Muscle of leg (tissue), 3 donors: ENCODE measurements at regions not wholly inside any gene's neighbourhood (a gene's known extent, or its start where the extent isn't known, plus 50 kb on each side); places are given as distances from the start of the nearest gene placed in this dataset.
"Not testable (repeated sequence)": the region's sequence is repeated elsewhere in the genome, so short reads cannot be mapped to it uniquely, and the experiment has no call there.

ENCODE experiments used
- DNase-seq: peaks from one replicate; pipeline ENCODE4 v3.0.0; 2013
- H3K27ac ChIP-seq: one replicate; pipeline ENCODE4 v1.5.1; 2013; ENCODE audit warnings: mild to moderate bottlenecking, low read length, control low read depth
- H3K27me3 ChIP-seq: one replicate; pipeline ENCODE4 v1.6.1; 2013; ENCODE audit warnings: low read length; ENCODE audit not compliant: control insufficient read depth, insufficient read depth
- H3K36me3 ChIP-seq: one replicate; pipeline ENCODE4 v1.6.1; 2013; ENCODE audit warnings: low read length; ENCODE audit not compliant: control insufficient read depth, insufficient read depth
- H3K4me1 ChIP-seq: one replicate; pipeline ENCODE4 v1.6.1; 2013; ENCODE audit warnings: low read length; ENCODE audit not compliant: control insufficient read depth, insufficient read depth
- H3K4me3 ChIP-seq: one replicate; pipeline ENCODE4 v1.5.1; 2013; ENCODE audit warnings: low read length, control low read depth
- H3K9me3 ChIP-seq: replicated peaks from 2 replicates; pipeline ENCODE4 v1.6.1; 2013; ENCODE audit warnings: low read depth, low read length; ENCODE audit not compliant: control insufficient read depth
- WGBS: methylation state at CpG from one replicate; pipeline ENCODE4 v1.1.5; 2013; ENCODE audit warnings: missing lambda C conversion rate; ENCODE audit not compliant: insufficient coverage; 5-methylcytosine and 5-hydroxymethylcytosine counted together

- no CpG with 5 or more reads among the region's 4 CpGs for WGBS
- no peaks in the 10 kb centered on the region for H3K36me3 ChIP-seq
- H3K27me3 ChIP-seq, result no peaks in the 10 kb centered on the region
- DNase-seq, result no peak
- no peak overlapping the region for H3K27ac ChIP-seq
- no peaks in the 10 kb centered on the region for H3K4me1 ChIP-seq
- H3K9me3 ChIP-seq, result no peaks in the 10 kb centered on the region
- no peak overlapping the region for H3K4me3 ChIP-seq
Measured at GRCh38 chrX:30141966-30142365, 73.4 kb upstream of the MAGEB2 start.

GRCh38 chrX:30144221-30144620, 71.1 kb upstream of the MAGEB2 start:
- Histone ChIP-seq H3K27me3 (peaks cover 3% of the 10 kb centered on the region), H3K27ac (no peak overlapping the region), H3K36me3 (no peaks in the 10 kb centered on the region), H3K4me1 (no peaks in the 10 kb centered on the region), H3K4me3 (no peak overlapping the region), H3K9me3 (no peaks in the 10 kb centered on the region)
- no peak for DNase-seq

GRCh38 chrX:30144971-30145731, 70.2 kb upstream of the MAGEB2 start:
- Histone ChIP-seq H3K36me3 (no peaks in the 10 kb centered on the region), H3K4me1 (no peaks in the 10 kb centered on the region), H3K9me3 (no peaks in the 10 kb centered on the region), H3K4me3 (no peak overlapping the region), H3K27me3 (peaks cover 3% of the 10 kb centered on the region), H3K27ac (no peak overlapping the region)
- DNase-seq, result no peak
- WGBS, result 73% methylated on average over 4 of the region's 6 CpGs

DNA sequence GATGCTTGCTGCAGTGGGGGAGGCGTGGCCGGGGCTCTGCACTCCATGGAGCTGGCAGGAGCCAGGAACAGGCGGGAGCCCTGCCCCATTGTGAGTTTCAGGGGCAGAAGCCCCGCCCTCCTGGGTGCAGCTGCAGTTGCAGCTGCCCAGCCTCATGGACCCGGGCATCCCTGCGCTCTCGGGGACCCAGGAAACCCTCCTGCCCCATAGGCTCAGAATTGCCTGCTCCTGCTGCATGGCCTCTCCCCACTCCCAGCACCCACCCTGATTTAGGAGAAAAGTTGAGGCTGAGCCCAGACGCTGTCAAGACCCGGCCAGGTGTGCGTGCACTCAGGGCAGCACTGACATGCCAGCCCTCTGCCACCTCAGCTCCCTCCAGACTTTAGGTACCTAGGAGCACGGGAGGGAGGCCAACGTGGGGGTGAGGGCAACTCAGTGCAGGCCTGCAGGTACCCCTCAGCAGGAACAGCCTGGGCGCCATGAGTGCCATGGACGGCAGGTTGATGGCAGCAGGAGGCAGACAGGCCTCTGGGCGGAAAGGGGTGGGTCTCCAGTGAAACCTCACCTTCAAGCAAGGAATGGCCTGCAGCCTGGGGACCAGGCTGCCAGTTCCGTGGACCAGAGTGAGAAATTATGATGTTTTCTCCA, 67.2 kb upstream of the MAGEB2 start:
- Histone ChIP-seq H3K27me3 (peaks cover 9% of the 10 kb centered on the region), H3K36me3 (no peaks in the 10 kb centered on the region), H3K9me3 (no peaks in the 10 kb centered on the region), H3K4me3 (no peak overlapping the region), H3K27ac (no peak overlapping the region), H3K4me1 (peaks cover under 1% of the 10 kb centered on the region)
- 74% methylated on average over 14 of the region's 16 CpGs for WGBS
- DNase-seq, result no peak

DNA sequence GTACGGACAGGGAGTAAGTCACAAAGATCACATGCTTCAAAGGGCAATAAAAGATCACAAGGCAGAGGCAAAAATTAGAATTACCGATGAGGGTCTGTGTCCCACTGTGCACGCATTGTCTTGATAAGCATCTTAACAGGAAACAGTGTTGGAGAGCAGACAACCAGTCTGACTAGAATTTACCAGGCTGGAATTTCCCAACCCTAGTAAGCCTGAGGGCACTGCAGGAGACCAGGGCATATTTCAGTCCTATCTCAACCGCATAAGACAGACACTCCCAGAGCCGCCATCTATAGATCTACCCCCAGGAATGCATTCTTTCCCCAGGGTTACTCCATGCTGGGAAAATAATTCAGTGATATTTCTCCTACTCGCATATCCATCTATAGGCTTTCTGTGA, 66.2 kb upstream of the MAGEB2 start:
- not testable (repeated sequence) for DNase-seq, H3K4me3 ChIP-seq, H3K4me1 ChIP-seq, H3K9me3 ChIP-seq, H3K36me3 ChIP-seq, H3K27ac ChIP-seq
- peaks cover 11% of the 10 kb centered on the region for H3K27me3 ChIP-seq
- 52% methylated on average over 3 of the region's 6 CpGs for WGBS

DNA sequence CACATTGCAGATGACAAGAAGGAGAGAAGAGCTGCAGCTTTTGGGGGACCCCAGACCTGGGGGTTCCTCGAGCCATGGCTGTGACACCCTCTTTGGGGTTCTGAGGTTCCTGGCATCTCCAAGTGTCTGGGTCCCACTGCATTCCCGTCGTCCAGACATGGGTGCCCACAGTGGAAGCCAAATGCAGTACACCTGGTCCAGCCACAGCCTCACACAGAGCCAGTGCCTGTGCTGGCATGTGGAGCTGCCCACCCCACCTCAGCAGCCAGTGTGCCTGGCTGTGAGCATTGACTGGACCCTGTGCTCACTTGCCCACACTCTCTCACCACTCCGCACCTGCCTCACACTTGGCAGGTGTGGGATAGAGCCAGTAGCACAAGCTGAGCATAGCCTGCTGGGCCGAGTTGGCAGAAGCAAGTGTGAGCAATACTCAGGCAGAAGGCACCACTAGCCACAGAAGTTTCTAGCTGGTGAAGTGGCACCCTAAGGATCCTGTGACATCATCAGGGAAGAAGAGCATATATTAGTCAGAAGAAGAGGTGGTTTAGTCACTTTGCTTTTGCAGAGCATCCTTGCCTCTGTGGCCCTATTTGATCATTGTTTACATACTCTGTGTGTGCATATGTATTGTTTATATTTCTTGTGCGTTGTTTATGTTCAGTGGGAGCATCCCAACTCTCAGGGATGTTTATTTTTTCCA, 65.0 kb upstream of the MAGEB2 start:
- 78% methylated on average over 5 of the region's 6 CpGs for WGBS
- no peak overlapping the region for H3K4me3 ChIP-seq
- peaks cover 11% of the 10 kb centered on the region for H3K27me3 ChIP-seq
- no peaks in the 10 kb centered on the region for H3K9me3 ChIP-seq
- H3K36me3 ChIP-seq, result no peaks in the 10 kb centered on the region
- no peak for DNase-seq
- H3K27ac ChIP-seq, result no peak overlapping the region
- peaks cover 4% of the 10 kb centered on the region for H3K4me1 ChIP-seq

DNA sequence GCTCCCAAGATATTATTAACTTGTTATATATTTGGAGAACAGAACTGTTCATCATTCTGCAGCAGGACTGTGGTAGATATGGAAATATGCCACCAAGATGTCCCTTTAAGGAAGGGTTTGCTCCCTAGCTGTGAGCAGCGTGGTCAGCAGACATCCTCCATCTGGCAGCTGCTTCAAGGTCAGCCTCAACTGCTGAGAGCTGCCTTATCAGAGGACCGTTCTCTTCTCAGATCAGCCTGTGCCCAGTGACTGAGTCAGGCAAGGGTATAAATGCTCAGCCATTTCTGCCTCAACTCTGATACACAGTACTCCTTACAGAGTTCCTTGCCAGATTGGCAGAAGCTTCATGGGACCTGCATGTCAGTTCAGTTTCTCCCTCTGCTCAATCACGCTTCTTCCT, 63.4 kb upstream of the MAGEB2 start:
- Histone ChIP-seq H3K36me3 (no peaks in the 10 kb centered on the region), H3K27ac (no peak overlapping the region), H3K4me3 (no peak overlapping the region), H3K9me3 (no peaks in the 10 kb centered on the region), H3K27me3 (peaks cover 11% of the 10 kb centered on the region), H3K4me1 (peaks cover 4% of the 10 kb centered on the region)
- no peak for DNase-seq
- 62% methylated on average over 3 of the region's 3 CpGs for WGBS

GRCh38 chrX:30153175-30153880, 62.0 kb upstream of the MAGEB2 start:
- Histone ChIP-seq H3K4me1 (peaks cover 4% of the 10 kb centered on the region), H3K9me3 (no peaks in the 10 kb centered on the region), H3K36me3 (no peaks in the 10 kb centered on the region), H3K27me3 (peaks cover 10% of the 10 kb centered on the region), H3K27ac (no peak overlapping the region), H3K4me3 (no peak overlapping the region)
- WGBS, result 68% methylated on average over 6 of the region's 7 CpGs
- no peak for DNase-seq

- Histone ChIP-seq H3K9me3 (no peaks in the 10 kb centered on the region), H3K4me3 (no peak overlapping the region), H3K36me3 (no peaks in the 10 kb centered on the region), H3K27me3 (peaks cover 7% of the 10 kb centered on the region), H3K27ac (no peak overlapping the region), H3K4me1 (peaks cover 4% of the 10 kb centered on the region)
- peak; percentile 5 for DNase-seq
- 47% methylated on average over 3 of the region's 4 CpGs for WGBS
Measured at GRCh38 chrX:30153881-30154260, 61.5 kb upstream of the MAGEB2 start.

DNA sequence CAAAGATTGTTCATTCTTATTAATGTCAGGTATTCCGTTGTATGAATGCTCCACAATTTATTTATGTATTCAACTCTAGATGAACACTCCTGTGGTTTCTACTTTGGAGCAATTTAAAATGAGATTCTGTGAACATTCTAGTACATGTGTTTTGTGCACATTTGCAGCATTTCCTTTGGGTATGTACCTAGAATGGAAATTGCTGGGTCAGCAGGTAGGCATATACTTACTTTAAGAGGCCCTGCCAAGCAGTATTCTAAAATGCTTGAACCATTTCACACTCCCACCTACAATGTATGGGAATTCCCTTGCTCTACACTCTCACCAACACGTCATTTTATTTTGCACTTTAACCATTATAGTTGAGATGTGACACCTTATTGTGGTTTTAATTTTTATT, 59.4 kb upstream of the MAGEB2 start:
- peaks cover 4% of the 10 kb centered on the region for H3K4me1 ChIP-seq
- H3K27ac ChIP-seq, result no peak overlapping the region
- peaks cover 10% of the 10 kb centered on the region for H3K27me3 ChIP-seq
- DNase-seq, result no peak
- no peaks in the 10 kb centered on the region for H3K9me3 ChIP-seq
- no peak overlapping the region for H3K4me3 ChIP-seq
- whole genome bisulfite sequencing, result no CpG with 5 or more reads among the region's 2 CpGs
- no peaks in the 10 kb centered on the region for H3K36me3 ChIP-seq
